ENCODE measurements at regions not wholly inside any gene's neighbourhood (a gene's known extent, or its start where the extent isn't known, plus 50 kb on each side); places are given as distances from the start of the nearest gene placed in this dataset.
"Not testable (repeated sequence)": the region's sequence is repeated elsewhere in the genome, so short reads cannot be mapped to it uniquely, and the experiment has no call there.

GRCh38 chr1:88593358-88593757 lies 90.7 kb upstream of the PKN2 start:
- TF ChIP-seq CTCF (conservative IDR thresholded peaks at IDR 0.05): no peak
- peaks cover 24% of the 10 kb centered on the region for H3K9me3 Mint-ChIP-seq
- H3K27ac Mint-ChIP-seq (ENCODE audit: unreplicated experiment): no peak overlapping the region
- H3K36me3 Mint-ChIP-seq (ENCODE audit: low read depth): no peaks in the 10 kb centered on the region
- H3K4me1 Mint-ChIP-seq: no peaks in the 10 kb centered on the region
- DNase-seq (ENCODE audit: low read depth, low spot score): no peak
- no peak overlapping the region for H3K4me3 Mint-ChIP-seq
- H3K27me3 Mint-ChIP-seq (ENCODE audit: low read depth): no peaks in the 10 kb centered on the region

- Mint-ChIP-seq H3K36me3 (ENCODE audit: low read depth) (no peaks in the 10 kb centered on the region), H3K27me3 (ENCODE audit: low read depth) (no peaks in the 10 kb centered on the region), H3K4me3 (no peak overlapping the region), H3K9me3 (peaks cover 31% of the 10 kb centered on the region), H3K4me1 (no peaks in the 10 kb centered on the region), H3K27ac (ENCODE audit: unreplicated experiment) (no peak overlapping the region)
- no peak for DNase-seq (ENCODE audit: low read depth, low spot score)
- TF ChIP-seq CTCF (conservative IDR thresholded peaks at IDR 0.05): peak; percentile 62
Measured at GRCh38 chr1:88595355-88596002, 88.6 kb upstream of the PKN2 start.

GRCh38 chr1:88597973-88598372 lies 86.1 kb upstream of the PKN2 start:
- H3K9me3 Mint-ChIP-seq: peaks cover 26% of the 10 kb centered on the region
- not testable (repeated sequence) for H3K4me3 Mint-ChIP-seq; H3K4me1 Mint-ChIP-seq; H3K27ac Mint-ChIP-seq (ENCODE audit: unreplicated experiment); H3K27me3 Mint-ChIP-seq (ENCODE audit: low read depth); DNase-seq (ENCODE audit: low read depth, low spot score); H3K36me3 Mint-ChIP-seq (ENCODE audit: low read depth)

- no peaks in the 10 kb centered on the region for H3K27me3 Mint-ChIP-seq (ENCODE audit: low read depth)
- peak; percentile 82 for TF ChIP-seq CTCF (conservative IDR thresholded peaks at IDR 0.05)
- no peak overlapping the region for H3K27ac Mint-ChIP-seq (ENCODE audit: unreplicated experiment)
- H3K4me1 Mint-ChIP-seq: peaks cover 16% of the 10 kb centered on the region
- DNase-seq (ENCODE audit: low read depth, low spot score): no peak
- no peak overlapping the region for H3K4me3 Mint-ChIP-seq
- no peaks in the 10 kb centered on the region for H3K36me3 Mint-ChIP-seq (ENCODE audit: low read depth)
- no peaks in the 10 kb centered on the region for H3K9me3 Mint-ChIP-seq
Measured at GRCh38 chr1:88608139-88608943, 75.7 kb upstream of the PKN2 start.

- H3K27ac Mint-ChIP-seq (ENCODE audit: unreplicated experiment): no peak overlapping the region
- H3K27me3 Mint-ChIP-seq (ENCODE audit: low read depth): no peaks in the 10 kb centered on the region
- no peaks in the 10 kb centered on the region for H3K9me3 Mint-ChIP-seq
- no peaks in the 10 kb centered on the region for H3K36me3 Mint-ChIP-seq (ENCODE audit: low read depth)
- H3K4me3 Mint-ChIP-seq: no peak overlapping the region
- no peak for TF ChIP-seq CTCF (conservative IDR thresholded peaks at IDR 0.05)
- DNase-seq (ENCODE audit: low read depth, low spot score): no peak
- peaks cover 16% of the 10 kb centered on the region for H3K4me1 Mint-ChIP-seq
Measured at GRCh38 chr1:88609051-88609450, 75.0 kb upstream of the PKN2 start.

- DNase-seq (ENCODE audit: low read depth, low spot score): no peak
- H3K4me1 Mint-ChIP-seq: peaks cover 16% of the 10 kb centered on the region
- no peak overlapping the region for H3K27ac Mint-ChIP-seq (ENCODE audit: unreplicated experiment)
- H3K9me3 Mint-ChIP-seq: peaks cover 2% of the 10 kb centered on the region
- no peaks in the 10 kb centered on the region for H3K36me3 Mint-ChIP-seq (ENCODE audit: low read depth)
- no peak overlapping the region for H3K4me3 Mint-ChIP-seq
- no peaks in the 10 kb centered on the region for H3K27me3 Mint-ChIP-seq (ENCODE audit: low read depth)
- no peak for TF ChIP-seq CTCF (conservative IDR thresholded peaks at IDR 0.05)
Measured at GRCh38 chr1:88610687-88611086, 73.4 kb upstream of the PKN2 start.
